CD4-positive, alpha-beta T cell (primary cell): ENCODE measurements at regions not wholly inside any gene's neighbourhood (a gene's known extent, or its start where the extent isn't known, plus 50 kb on each side); places are given as distances from the start of the nearest gene placed in this dataset.

Source experiments
- ATAC-seq: fragments of 200-7000 bp; cut with Tn5 transposase; one replicate; pipeline ENCODE4 v1.10.0; 2022; ENCODE audit warnings: mild to moderate bottlenecking; ENCODE audit not compliant: poor library complexity
- CTCF ChIA-PET: fragments of 350-600 bp; sonication (Branson Sonifier 250); formaldehyde crosslinking; loops from one replicate; lab custom pipeline; 2021; ENCODE audit warnings: antibody characterized with exemption, inconsistent platforms; lab: Charles Lee
- POLR2A ChIA-PET: fragments of 350-600 bp; sonication (Branson Sonifier 250); formaldehyde crosslinking; loops from one replicate; lab custom pipeline; 2021; ENCODE audit warnings: antibody characterized with exemption, inconsistent platforms; lab: Charles Lee
- DNase-seq, 14 experiments: peaks; one replicate each; pipeline ENCODE4 v3.0.0-alpha.2; 2013 to 2020; ENCODE audit warnings: mixed read lengths in 2 of 14
- H3K27ac ChIP-seq, 2 donors: one replicate each; pipeline versions ENCODE4 v1.5.1 to v1.7.0; 2013; ENCODE audit warnings: low read length in 2 of 2, low read depth in 1 of 2, mild to moderate bottlenecking in 1 of 2
- H3K27me3 ChIP-seq, 2 experiments: 1 replicate in 1 of 2; 2 replicates in 1 of 2; pipeline versions ENCODE4 v1.6.1 to v1.7.0; 2013; ENCODE audit warnings: low read length in 2 of 2, control low read depth in 1 of 2, mild to moderate bottlenecking in 1 of 2, moderate library complexity in 1 of 2; ENCODE audit not compliant: insufficient read depth in 2 of 2, control insufficient read depth in 1 of 2
- H3K36me3 ChIP-seq: one replicate; pipeline ENCODE4 v1.6.1; 2013; ENCODE audit warnings: low read length, control low read depth; ENCODE audit not compliant: insufficient read depth
- H3K4me1 ChIP-seq: one replicate; pipeline ENCODE4 v1.6.1; 2013; ENCODE audit warnings: low read length, control low read depth; ENCODE audit not compliant: insufficient read depth
- H3K4me3 ChIP-seq: one replicate; pipeline ENCODE4 v1.5.1; 2013; ENCODE audit warnings: mild to moderate bottlenecking, low read length, moderate library complexity
- H3K9me3 ChIP-seq, 2 experiments: 1 replicate in 1 of 2; 2 replicates in 1 of 2; pipeline versions ENCODE4 v1.6.1 to v1.7.0; 2013; ENCODE audit warnings: low read length in 2 of 2, mild to moderate bottlenecking in 2 of 2, control low read depth in 1 of 2, moderate library complexity in 1 of 2; ENCODE audit not compliant: control insufficient read depth in 1 of 2, insufficient read depth in 1 of 2
- H3K27ac Mint-ChIP-seq: one replicate; pipeline ENCODE4 v1.8.0; 2020; ENCODE audit warnings: mixed read lengths
- H3K27me3 Mint-ChIP-seq: one replicate; pipeline ENCODE4 v1.8.0; 2021; ENCODE audit warnings: mixed read lengths
- H3K36me3 Mint-ChIP-seq: one replicate; pipeline ENCODE4 v1.8.0; 2021; ENCODE audit warnings: low read depth, mixed read lengths
- H3K4me1 Mint-ChIP-seq: one replicate; pipeline ENCODE4 v1.8.0; 2021; ENCODE audit warnings: low read depth, mixed read lengths
- H3K4me3 Mint-ChIP-seq: one replicate; pipeline ENCODE4 v1.8.0; 2020; ENCODE audit warnings: mild to moderate bottlenecking, mixed read lengths
- H3K9me3 Mint-ChIP-seq: one replicate; pipeline ENCODE4 v1.8.0; 2020; ENCODE audit warnings: mixed read lengths
- CTCF ChIP-seq: fragments of 200-600 bp; IDR thresholded peaks from one replicate; pipeline ENCODE4 v1.8.0; 2022; ENCODE audit warnings: antibody characterized with exemption, mild to moderate bottlenecking
- intact Hi-C, 2 experiments: fragments of 100-400 bp; cut with DNase I in 1 of 2; cut with micrococcal nuclease in 1 of 2; formaldehyde crosslinking; loops; one replicate each; pipeline versions ENCODE4 v1.15.1 to v1.9.0; 2023 to 2025; cut with DNase I, micrococcal nuclease

DNA sequence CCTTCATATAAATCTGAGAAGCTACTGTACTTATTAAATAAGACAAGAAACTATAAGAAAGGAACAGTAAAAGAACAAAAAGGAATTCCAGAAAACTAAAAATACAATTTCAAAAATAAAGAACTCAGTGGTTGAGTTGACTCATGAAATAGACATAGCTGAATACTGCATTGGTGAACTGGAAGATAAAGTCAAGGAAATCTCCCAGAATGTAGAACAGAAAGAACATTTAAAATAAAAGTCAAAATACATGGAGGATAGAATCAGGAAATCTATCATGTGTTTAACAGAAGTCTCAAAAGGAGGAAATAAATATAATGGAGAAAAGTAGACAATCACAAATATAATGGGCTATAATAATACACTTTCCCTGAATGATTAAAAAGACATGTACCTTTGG lies 136.4 kb upstream of the PMFBP1 start:
- Mint-ChIP-seq H3K27me3 (no peaks in the 10 kb centered on the region), H3K27ac (no peak overlapping the region)

GRCh38 chr16:72302332-72302731 lies 130.4 kb upstream of the PMFBP1 start:
- H3K9me3 ChIP-seq = no peaks in the 10 kb centered on the region
- intact Hi-C loops = no loop called here
- H3K36me3 ChIP-seq = no peaks in the 10 kb centered on the region
- CTCF ChIA-PET = no interaction called here
- no peaks in the 10 kb centered on the region for H3K27me3 ChIP-seq
- Mint-ChIP-seq H3K27me3 (no peaks in the 10 kb centered on the region), H3K9me3 (no peaks in the 10 kb centered on the region), H3K27ac (no peak overlapping the region), H3K4me1 (no peaks in the 10 kb centered on the region), H3K36me3 (peaks cover 3% of the 10 kb centered on the region), H3K4me3 (no peak overlapping the region)
- no peak overlapping the region for H3K27ac ChIP-seq
- no peak for ATAC-seq
- H3K4me3 ChIP-seq = no peak overlapping the region
- no peak for DNase-seq
- TF ChIP-seq CTCF = no peak
- POLR2A ChIA-PET = no interaction called here
- no peaks in the 10 kb centered on the region for H3K4me1 ChIP-seq

More for the DNA sequence above, 136.4 kb upstream of the PMFBP1 start:
- no peaks in the 10 kb centered on the region for H3K27me3 ChIP-seq
- H3K9me3 Mint-ChIP-seq = peaks cover 2% of the 10 kb centered on the region
- no peaks in the 10 kb centered on the region for H3K36me3 ChIP-seq
- H3K4me3 Mint-ChIP-seq = no peak overlapping the region
- H3K4me1 Mint-ChIP-seq = no peaks in the 10 kb centered on the region
- no peaks in the 10 kb centered on the region for H3K4me1 ChIP-seq
- peaks cover 0 to 6% of the 10 kb centered on the region in 2 experiments for H3K9me3 ChIP-seq
- peaks cover 3% of the 10 kb centered on the region for H3K36me3 Mint-ChIP-seq
- no peak for ATAC-seq
- CTCF ChIA-PET = interaction anchor here (0.6 kb wide), 1 partner anchor 623 kb away, joined by 3 read pairs; no protein-coding TSS in a partner anchor
- no peak for DNase-seq
- POLR2A ChIA-PET = no interaction called here
- no peak overlapping the region for H3K4me3 ChIP-seq
- no peak overlapping the region for H3K27ac ChIP-seq
- intact Hi-C loops = no loop called here
- no peak for TF ChIP-seq CTCF

DNA sequence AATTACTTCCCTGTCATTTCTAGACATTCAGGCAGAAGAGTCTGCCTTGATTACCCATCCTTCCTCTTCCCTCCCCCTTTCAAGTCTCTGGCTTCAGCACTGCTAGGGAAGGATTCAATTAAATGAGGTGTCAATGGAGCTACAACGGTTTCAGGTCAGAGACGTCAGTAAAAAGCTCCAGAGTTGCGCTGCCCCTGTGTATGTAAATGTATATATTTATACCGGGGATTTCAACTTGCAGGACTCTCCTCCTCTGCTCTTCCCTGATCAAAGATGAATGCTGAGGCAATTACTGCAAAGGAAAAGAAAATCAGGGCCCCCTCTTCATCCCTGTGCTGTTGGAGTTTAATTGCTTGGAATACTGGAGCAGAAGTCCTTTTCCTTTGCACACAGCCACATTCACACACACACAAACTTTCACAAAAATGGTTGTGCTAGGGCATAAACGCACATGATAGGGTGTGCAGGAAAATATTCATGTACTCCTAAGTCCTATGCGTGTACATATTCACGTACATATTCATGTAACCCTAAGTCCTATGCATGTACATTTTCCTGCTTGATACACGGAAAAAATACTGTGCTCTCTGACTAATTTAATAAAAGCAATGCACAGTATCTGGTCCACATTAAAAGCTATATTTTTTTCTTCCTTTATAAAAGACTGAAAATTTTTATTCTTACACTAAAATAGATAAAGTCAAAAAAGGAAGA lies 129.7 kb upstream of the PMFBP1 start:
- no peak overlapping the region for H3K27ac ChIP-seq
- ChIA-PET CTCF (no interaction called here), POLR2A (no interaction called here)
- intact Hi-C loops = no loop called here
- TF ChIP-seq CTCF = no peak
- H3K9me3 ChIP-seq = no peaks in the 10 kb centered on the region
- Mint-ChIP-seq H3K27ac (no peak overlapping the region), H3K36me3 (no peaks in the 10 kb centered on the region), H3K4me3 (no peak overlapping the region), H3K27me3 (no peaks in the 10 kb centered on the region), H3K9me3 (no peaks in the 10 kb centered on the region), H3K4me1 (no peaks in the 10 kb centered on the region)
- DNase-seq (no peak), ATAC-seq (no peak)
- H3K27me3 ChIP-seq = no peaks in the 10 kb centered on the region
- H3K36me3 ChIP-seq = no peaks in the 10 kb centered on the region
- no peak overlapping the region for H3K4me3 ChIP-seq
- no peaks in the 10 kb centered on the region for H3K4me1 ChIP-seq
